A549 (cell line): ENCODE measurements at regions not wholly inside any gene's neighbourhood (a gene's known extent, or its start where the extent isn't known, plus 50 kb on each side); places are given as distances from the start of the nearest gene placed in this dataset.

Experiments used
- ATAC-seq, 2 experiments: fragments of 200-7000 bp in 1 of 2; fragments of >200 bp in 1 of 2; cut with Nextera tagmentation in 1 of 2; cut with Tn5 transposase in 1 of 2; 3 replicates each; pipeline versions ENCODE4 v1.8.0 to v1.9.1; 2018 to 2020; ENCODE audit warnings: mild to moderate bottlenecking in 1 of 2, moderate library complexity in 1 of 2
- CTCF ChIA-PET: fragments of 300-600 bp; sonication (Branson Sonifier 250); formaldehyde crosslinking; extraction: SDS; loops from one replicate; lab custom pipeline; 2021; ENCODE audit warnings: antibody characterized with exemption, inconsistent platforms; lab: Yijun Ruan, JAX
- POLR2A ChIA-PET: fragments of 350-600 bp; formaldehyde crosslinking; extraction: SDS; loops from one replicate; lab custom pipeline; 2021; ENCODE audit warnings: antibody characterized with exemption, inconsistent platforms; lab: Yijun Ruan, JAX
- DNase-seq, 2 experiments: peaks; one replicate each; pipeline versions ENCODE4 v3.0.0 to v3.0.0-alpha.2; 2011 to 2016; ENCODE audit warnings: low read depth in 1 of 2, low spot score in 1 of 2
- FAIRE-seq: peaks from 2 replicates; lab custom pipeline; 2011; peaks lifted over from hg19 to GRCh38; lab: Jason Lieb, UNC
- H3K27ac ChIP-seq, 2 experiments: fragments of >200 bp; sonication (Bioruptor Twin); formaldehyde crosslinking; 3 replicates each; pipeline ENCODE4 v1.5.1; 2016 to 2017
- H3K4me1 ChIP-seq: fragments of >200 bp; sonication (Bioruptor Twin); formaldehyde crosslinking; 3 replicates; pipeline ENCODE4 v1.6.1; 2016
- H3K4me2 ChIP-seq: fragments of >200 bp; sonication (Bioruptor Twin); formaldehyde crosslinking; 3 replicates; pipeline ENCODE4 v1.6.1; 2016
- H3K4me3 ChIP-seq: fragments of >200 bp; sonication (Bioruptor Twin); formaldehyde crosslinking; 3 replicates; pipeline ENCODE4 v1.5.1; 2016
- H3K9me3 ChIP-seq: fragments of >200 bp; sonication (Bioruptor Twin); formaldehyde crosslinking; 3 replicates; pipeline ENCODE4 v1.6.1; 2016
- BHLHE40 ChIP-seq: IDR thresholded peaks from 2 replicates; pipeline ENCODE4 v1.6.1; 2012; ENCODE audit warnings: low read depth, low read length, inconsistent platforms
- CEBPB ChIP-seq, 2 experiments: fragments of >200 bp in 1 of 2; sonication (Bioruptor Twin) in 1 of 2; formaldehyde crosslinking in 1 of 2; IDR thresholded peaks; 2 replicates each; pipeline ENCODE4 v1.6.1; 2012 to 2016
- CTCF ChIP-seq: fragments of >200 bp; sonication (Bioruptor Twin); formaldehyde crosslinking; IDR thresholded peaks from 3 replicates; pipeline ENCODE4 v1.5.1; 2016
- FOSB ChIP-seq: fragments of 250-450 bp; sonication (Bioruptor Pico); IDR thresholded peaks from 2 replicates; pipeline ENCODE4 v1.5.0; 2020; ENCODE audit warnings: mild to moderate bottlenecking, moderate library complexity
- FOSL2 ChIP-seq, 2 experiments: fragments of 450-650 bp in 1 of 2; fragments of >200 bp in 1 of 2; sonication (Bioruptor Twin) in 1 of 2; formaldehyde crosslinking; IDR thresholded peaks; 2 replicates each; pipeline versions ENCODE4 v1.5.0 to v1.6.1; 2016 to 2020; ENCODE audit warnings: mild to moderate bottlenecking in 1 of 2, moderate library complexity in 1 of 2
- FOXS1 ChIP-seq: fragments of 250-450 bp; sonication (Bioruptor Pico); IDR thresholded peaks from 2 replicates; pipeline ENCODE4 v1.5.0; 2020; ENCODE audit warnings: mild to moderate bottlenecking, moderate library complexity
- GATA3 ChIP-seq: IDR thresholded peaks from 2 replicates; pipeline ENCODE4 v1.6.1; 2012; ENCODE audit warnings: borderline replicate concordance
- HDAC2 ChIP-seq: fragments of 200-600 bp; sonication (generic); IDR thresholded peaks from 2 replicates; pipeline ENCODE4 v1.6.1; 2016
- HES2 ChIP-seq: fragments of >200 bp; sonication (Bioruptor Twin); formaldehyde crosslinking; IDR thresholded peaks from 2 replicates; pipeline ENCODE4 v1.6.1; 2016
- HEYL ChIP-seq: fragments of 250-450 bp; sonication (Bioruptor Pico); IDR thresholded peaks from 2 replicates; pipeline ENCODE4 v1.8.0; 2021; ENCODE audit warnings: mild to moderate bottlenecking, moderate library complexity
- HOXB5 ChIP-seq: fragments of 250-450 bp; sonication (Bioruptor Pico); IDR thresholded peaks from 2 replicates; pipeline ENCODE4 v1.5.0; 2020; ENCODE audit warnings: mild to moderate bottlenecking, moderate library complexity
- JUN ChIP-seq, 2 experiments: fragments of >200 bp; sonication (Bioruptor Twin); formaldehyde crosslinking; IDR thresholded peaks; 2 replicates in 1 of 2; 3 replicates in 1 of 2; pipeline ENCODE4 v1.6.1; 2016 to 2017
- JUNB ChIP-seq: fragments of >200 bp; sonication (Bioruptor Twin); formaldehyde crosslinking; IDR thresholded peaks from 2 replicates; pipeline ENCODE4 v1.6.1; 2016
- KDM1A ChIP-seq: fragments of 200-600 bp; sonication (generic); IDR thresholded peaks from 2 replicates; pipeline ENCODE4 v1.6.1; 2016; ENCODE audit warnings: low read depth, mild to moderate bottlenecking
- MAFK ChIP-seq: fragments of 450-650 bp; IDR thresholded peaks from 2 replicates; pipeline ENCODE4 v1.6.1; 2014; ENCODE audit not compliant: partially characterized antibody
- MAX ChIP-seq: IDR thresholded peaks from 2 replicates; pipeline ENCODE4 v1.6.1; 2012
- NPAS2 ChIP-seq: fragments of 250-450 bp; sonication (Bioruptor Pico); IDR thresholded peaks from 2 replicates; pipeline ENCODE4 v1.8.0; 2022; ENCODE audit warnings: mild to moderate bottlenecking, moderate library complexity, borderline replicate concordance
- PBX3 ChIP-seq: IDR thresholded peaks from 2 replicates; pipeline ENCODE4 v1.6.1; 2012
- PHF8 ChIP-seq: fragments of 200-600 bp; sonication (generic); IDR thresholded peaks from 2 replicates; pipeline ENCODE4 v1.6.1; 2016; ENCODE audit warnings: low read depth, mild to moderate bottlenecking, antibody characterized with exemption, moderate library complexity, borderline replicate concordance
- POLR2AphosphoS2 ChIP-seq: conservative IDR thresholded peaks from 2 replicates; pipeline ENCODE4 v1.6.1; 2012; ENCODE audit warnings: low read length, improper control_type of control experiment, inconsistent platforms
- RAD21 ChIP-seq, 2 experiments: fragments of >200 bp in 1 of 2; sonication (Bioruptor Twin) in 1 of 2; formaldehyde crosslinking in 1 of 2; IDR thresholded peaks in 1 of 2; conservative IDR thresholded peaks in 1 of 2; 2 replicates in 1 of 2; 3 replicates in 1 of 2; pipeline ENCODE4 v1.6.1; 2012 to 2018; ENCODE audit warnings: inconsistent platforms in 1 of 2
- RCOR1 ChIP-seq: fragments of 150-350 bp; IDR thresholded peaks from 2 replicates; pipeline ENCODE4 v1.6.1; 2014; ENCODE audit warnings: antibody characterized with exemption, low read length, low read depth
- TFCP2L1 ChIP-seq: fragments of 250-450 bp; sonication (Bioruptor Pico); IDR thresholded peaks from 2 replicates; pipeline ENCODE4 v1.5.0; 2021; ENCODE audit warnings: mild to moderate bottlenecking
- ZC3H11A ChIP-seq: fragments of 450-650 bp; IDR thresholded peaks from 2 replicates; pipeline ENCODE4 v1.6.1; 2014; ENCODE audit warnings: antibody characterized with exemption, mild to moderate bottlenecking
- ZNF302 ChIP-seq: fragments of 250-450 bp; sonication (Bioruptor Pico); IDR thresholded peaks from 2 replicates; pipeline ENCODE4 v1.9.0; 2021; ENCODE audit warnings: inconsistent platforms, mild to moderate bottlenecking, moderate library complexity
- WGBS: methylation state at CpG from one replicate; pipeline ENCODE4 v1.1.6; 2017; ENCODE audit errors: missing lambda C conversion rate; 5-methylcytosine and 5-hydroxymethylcytosine counted together

- TF ChIP-seq RAD21 (conservative IDR thresholded peaks at IDR 0.05 in 1 of 2, IDR thresholded peaks at IDR 0.05 in 1 of 2) (no peak), HDAC2 (no peak), FOSB (no peak), HES2 (no peak), CTCF (no peak), PBX3 (no peak), HEYL (CRISPR knock-in tag) (no peak), KDM1A (no peak)
- no peak overlapping the region for H3K4me3 ChIP-seq
- no peak for DNase-seq
- peaks cover 37% of the 10 kb centered on the region for H3K4me1 ChIP-seq
- no peak for ATAC-seq
- H3K27ac ChIP-seq = no peak overlapping the region
- H3K9me3 ChIP-seq = no peaks in the 10 kb centered on the region
- no peak overlapping the region for H3K4me2 ChIP-seq
- no peak for FAIRE-seq
- CTCF ChIA-PET = no interaction called here
- POLR2A ChIA-PET = no interaction called here
These were observed 393.7 kb upstream of the CITED2 start for GRCh38 chr6:139768196-139768595.

- peaks cover 38% of the 10 kb centered on the region for H3K4me1 ChIP-seq
- FAIRE-seq = no peak
- H3K4me2 ChIP-seq = peak overlapping the region; percentile 83; the same call in 1 of the 3 replicates
- 98% methylated on average over 2 of the region's 2 CpGs for WGBS
- no peak for DNase-seq
- no peak for ATAC-seq
- no peak overlapping the region for H3K27ac ChIP-seq
- ChIA-PET CTCF (no interaction called here), POLR2A (no interaction called here)
- no peak for TF ChIP-seq PHF8
- TF ChIP-seq ZC3H11A = no peak
- TF ChIP-seq FOXS1 (CRISPR knock-in tag) = no peak
- no peak for TF ChIP-seq NPAS2 (CRISPR knock-in tag)
- TF ChIP-seq FOSL2 (IDR thresholded peaks at IDR 0.05) = no peak
- TF ChIP-seq FOSL2 (CRISPR knock-in tag; IDR thresholded peaks at IDR 0.05) = no peak
- no peak for TF ChIP-seq JUN (IDR thresholded peaks at IDR 0.05)
- no peak overlapping the region for H3K4me3 ChIP-seq
- no peaks in the 10 kb centered on the region for H3K9me3 ChIP-seq
These were observed 392.3 kb upstream of the CITED2 start for GRCh38 chr6:139766796-139767195.

GRCh38 chr6:139765825-139766285, 391.4 kb upstream of the CITED2 start:
- Histone ChIP-seq H3K4me2 (peak overlapping the region; percentile 83), H3K4me3 (no peak overlapping the region), H3K9me3 (no peaks in the 10 kb centered on the region), H3K4me1 (peaks cover 38% of the 10 kb centered on the region), H3K27ac (peak overlapping the region; percentile 53 to 63; a peak in 4 of 6 replicates)
- ChIA-PET CTCF (no interaction called here), POLR2A (no interaction called here)
- ATAC-seq (peak in 1 of 2 experiments; percentile 75; a peak in 3 of 6 replicates), DNase-seq (peak; percentile 41 to 64), FAIRE-seq (no peak)
- TF ChIP-seq PHF8 (no peak), POLR2AphosphoS2 (no peak), JUNB (peak; percentile 80), BHLHE40 (peak; percentile 72), MAFK (no peak), RCOR1 (no peak), FOSL2 (IDR thresholded peaks at IDR 0.05) (peak; percentile 71), FOSL2 (CRISPR knock-in tag; IDR thresholded peaks at IDR 0.05) (peak; percentile 83), HOXB5 (CRISPR knock-in tag) (no peak), GATA3 (peak; percentile 91), MAX (peak; percentile 58; the same call in 1 of the 2 replicates), PBX3 (0 out of 2 replicates have a peak, but pooled peaks have one; percentile 22), CEBPB (IDR thresholded peaks at IDR 0.05) (0 out of 4 replicates have a peak, but pooled peaks of 1 of the 2 experiments have one; percentile 16), TFCP2L1 (CRISPR knock-in tag) (no peak), ZNF302 (CRISPR knock-in tag) (no peak)
- WGBS = 3% methylated on average over 2 of the region's 2 CpGs
